ENCODE measurements at regions not wholly inside any gene's neighbourhood (a gene's known extent, or its start where the extent isn't known, plus 50 kb on each side); places are given as distances from the start of the nearest gene placed in this dataset.

- no peak for TF ChIP-seq CTCF (conservative IDR thresholded peaks at IDR 0.05; ENCODE audit: low read depth in 2 of 2)
- no peak for TF ChIP-seq ETS1 (IDR thresholded peaks at IDR 0.05)
- TF ChIP-seq EZH2 (IDR thresholded peaks at IDR 0.05; ENCODE audit: low read depth, unreplicated experiment), result no peak
- no peak for TF ChIP-seq REST (IDR thresholded peaks at IDR 0.05; ENCODE audit: unreplicated experiment)
Observed at GRCh38 chr5:92553326-92553725, 1027.7 kb downstream of the NR2F1-AS1 start.

Measured in GM23338 (cell line).